ENCODE measurements at regions not wholly inside any gene's neighbourhood (a gene's known extent, or its start where the extent isn't known, plus 50 kb on each side); places are given as distances from the start of the nearest gene placed in this dataset.

- no peak for TF ChIP-seq CTCF (IDR thresholded peaks at IDR 0.05)
- TF ChIP-seq POLR2A (IDR thresholded peaks at IDR 0.05), result no peak
These were observed 398.8 kb upstream of the RPS6KA3 start for GRCh38 chrX:20665481-20665880.
